WTC11 (cell line): ENCODE measurements at regions not wholly inside any gene's neighbourhood (a gene's known extent, or its start where the extent isn't known, plus 50 kb on each side); places are given as distances from the start of the nearest gene placed in this dataset.
"Not testable (repeated sequence)": the region's sequence is repeated elsewhere in the genome, so short reads cannot be mapped to it uniquely, and the experiment has no call there.

Experiments used
- CTCF ChIP-seq: fragments of 200-600 bp; IDR thresholded peaks from 2 replicates; pipeline ENCODE4 v1.8.0; 2022; ENCODE audit warnings: antibody characterized with exemption
- SP1 ChIP-seq: sonication (generic); formaldehyde crosslinking; conservative IDR thresholded peaks from 2 replicates; pipeline ENCODE4 v1.8.1; 2022; ENCODE audit warnings: missing genetic modification reagents
- TF ChIP-seq, protein P1 (sequence below): sonication (generic); formaldehyde crosslinking; IDR thresholded peaks from 2 replicates; pipeline ENCODE4 v1.8.1; 2023; ENCODE audit warnings: mild to moderate bottlenecking, missing genetic modification reagents
- TF ChIP-seq, protein P2 (sequence below): sonication (generic); formaldehyde crosslinking; IDR thresholded peaks from 2 replicates; pipeline ENCODE4 v1.8.0; 2022; ENCODE audit warnings: mild to moderate bottlenecking, missing genetic modification reagents

DNA sequence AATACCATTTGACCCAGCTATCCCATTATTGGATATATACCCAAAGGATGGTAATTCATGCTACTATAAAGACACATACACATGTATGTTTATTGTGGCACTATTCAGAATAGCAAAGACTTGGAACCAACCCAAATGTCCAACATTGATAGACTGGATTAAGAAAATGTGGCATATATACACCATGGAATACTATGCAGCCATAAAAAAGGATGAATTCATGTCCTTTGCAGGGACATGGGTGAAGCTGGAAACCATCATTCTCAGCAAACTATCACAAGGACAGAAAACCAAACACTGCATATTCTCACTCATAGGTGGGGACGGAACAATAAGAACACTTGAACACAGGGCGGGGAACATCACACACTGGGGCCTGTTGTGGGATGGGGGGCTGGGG lies 431.4 kb downstream of the TFEC start:
- TF ChIP-seq CTCF; SP1 (CRISPR knock-in tag): not testable (repeated sequence)
- TF ChIP-seq, protein P1, sequence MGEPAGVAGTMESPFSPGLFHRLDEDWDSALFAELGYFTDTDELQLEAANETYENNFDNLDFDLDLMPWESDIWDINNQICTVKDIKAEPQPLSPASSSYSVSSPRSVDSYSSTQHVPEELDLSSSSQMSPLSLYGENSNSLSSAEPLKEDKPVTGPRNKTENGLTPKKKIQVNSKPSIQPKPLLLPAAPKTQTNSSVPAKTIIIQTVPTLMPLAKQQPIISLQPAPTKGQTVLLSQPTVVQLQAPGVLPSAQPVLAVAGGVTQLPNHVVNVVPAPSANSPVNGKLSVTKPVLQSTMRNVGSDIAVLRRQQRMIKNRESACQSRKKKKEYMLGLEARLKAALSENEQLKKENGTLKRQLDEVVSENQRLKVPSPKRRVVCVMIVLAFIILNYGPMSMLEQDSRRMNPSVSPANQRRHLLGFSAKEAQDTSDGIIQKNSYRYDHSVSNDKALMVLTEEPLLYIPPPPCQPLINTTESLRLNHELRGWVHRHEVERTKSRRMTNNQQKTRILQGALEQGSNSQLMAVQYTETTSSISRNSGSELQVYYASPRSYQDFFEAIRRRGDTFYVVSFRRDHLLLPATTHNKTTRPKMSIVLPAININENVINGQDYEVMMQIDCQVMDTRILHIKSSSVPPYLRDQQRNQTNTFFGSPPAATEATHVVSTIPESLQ (CRISPR knock-in tag): not testable (repeated sequence)
- TF ChIP-seq, protein P2, sequence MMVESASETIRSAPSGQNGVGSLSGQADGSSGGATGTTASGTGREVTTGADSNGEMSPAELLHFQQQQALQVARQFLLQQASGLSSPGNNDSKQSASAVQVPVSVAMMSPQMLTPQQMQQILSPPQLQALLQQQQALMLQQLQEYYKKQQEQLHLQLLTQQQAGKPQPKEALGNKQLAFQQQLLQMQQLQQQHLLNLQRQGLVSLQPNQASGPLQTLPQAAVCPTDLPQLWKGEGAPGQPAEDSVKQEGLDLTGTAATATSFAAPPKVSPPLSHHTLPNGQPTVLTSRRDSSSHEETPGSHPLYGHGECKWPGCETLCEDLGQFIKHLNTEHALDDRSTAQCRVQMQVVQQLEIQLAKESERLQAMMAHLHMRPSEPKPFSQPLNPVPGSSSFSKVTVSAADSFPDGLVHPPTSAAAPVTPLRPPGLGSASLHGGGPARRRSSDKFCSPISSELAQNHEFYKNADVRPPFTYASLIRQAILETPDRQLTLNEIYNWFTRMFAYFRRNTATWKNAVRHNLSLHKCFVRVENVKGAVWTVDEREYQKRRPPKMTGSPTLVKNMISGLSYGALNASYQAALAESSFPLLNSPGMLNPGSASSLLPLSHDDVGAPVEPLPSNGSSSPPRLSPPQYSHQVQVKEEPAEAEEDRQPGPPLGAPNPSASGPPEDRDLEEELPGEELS (CRISPR knock-in tag): not testable (repeated sequence)
